ENCODE measurements at regions not wholly inside any gene's neighbourhood (a gene's known extent, or its start where the extent isn't known, plus 50 kb on each side); places are given as distances from the start of the nearest gene placed in this dataset.
"Not testable (repeated sequence)": the region's sequence is repeated elsewhere in the genome, so short reads cannot be mapped to it uniquely, and the experiment has no call there.

- TF ChIP-seq CTCF (conservative IDR thresholded peaks at IDR 0.05; ENCODE audit: low read depth, low read length) = no peak
Observed at GRCh38 chr12:28034271-28034670, 61.7 kb upstream of the PTHLH start.

GRCh38 chr12:28035500-28035899 is 63.0 kb upstream of the PTHLH start:
- Histone ChIP-seq H2AFZ (ENCODE audit: low read depth) (no peak overlapping the region), H3K79me2 (ENCODE audit: insufficient read depth, low read depth) (no peaks in the 10 kb centered on the region), H3K4me1 (ENCODE audit: low read depth, poor library complexity, severe bottlenecking) (no peaks in the 10 kb centered on the region), H3K4me2 (no peak overlapping the region), H4K20me1 (ENCODE audit: insufficient read depth) (no peaks in the 10 kb centered on the region), H3K27me3 (ENCODE audit: insufficient read depth, low read depth) (no peaks in the 10 kb centered on the region), H3K4me3 (IDR thresholded peaks at IDR 0.05; ENCODE audit: insufficient read depth, low read depth, low read length) (no peak overlapping the region), H3K27ac (no peak overlapping the region), H3K36me3 (ENCODE audit: insufficient read depth) (no peaks in the 10 kb centered on the region), H3K9ac (no peak overlapping the region)
- no peak for TF ChIP-seq CTCF (conservative IDR thresholded peaks at IDR 0.05; ENCODE audit: low read depth, low read length)

More at GRCh38 chr12:28034271-28034670, 61.7 kb upstream of the PTHLH start:
- Histone ChIP-seq H4K20me1 (ENCODE audit: insufficient read depth) (no peaks in the 10 kb centered on the region), H3K4me2 (no peak overlapping the region), H3K27me3 (ENCODE audit: insufficient read depth, low read depth) (no peaks in the 10 kb centered on the region), H3K79me2 (ENCODE audit: insufficient read depth, low read depth) (no peaks in the 10 kb centered on the region), H3K27ac (no peak overlapping the region), H3K36me3 (ENCODE audit: insufficient read depth) (no peaks in the 10 kb centered on the region), H3K9ac (no peak overlapping the region), H2AFZ (ENCODE audit: low read depth) (no peak overlapping the region), H3K4me1 (ENCODE audit: low read depth, poor library complexity, severe bottlenecking) (no peaks in the 10 kb centered on the region), H3K4me3 (IDR thresholded peaks at IDR 0.05; ENCODE audit: insufficient read depth, low read depth, low read length) (no peak overlapping the region)

- no peak for TF ChIP-seq CTCF (conservative IDR thresholded peaks at IDR 0.05; ENCODE audit: low read depth, low read length)
- Histone ChIP-seq H3K4me2 (no peak overlapping the region), H3K27me3 (ENCODE audit: insufficient read depth, low read depth) (no peaks in the 10 kb centered on the region), H3K4me1 (ENCODE audit: low read depth, poor library complexity, severe bottlenecking) (no peaks in the 10 kb centered on the region), H3K27ac (no peak overlapping the region), H3K9ac (no peak overlapping the region), H2AFZ (ENCODE audit: low read depth) (no peak overlapping the region), H4K20me1 (ENCODE audit: insufficient read depth) (no peaks in the 10 kb centered on the region), H3K36me3 (ENCODE audit: insufficient read depth) (no peaks in the 10 kb centered on the region), H3K4me3 (IDR thresholded peaks at IDR 0.05; ENCODE audit: insufficient read depth, low read depth, low read length) (no peak overlapping the region), H3K79me2 (ENCODE audit: insufficient read depth, low read depth) (no peaks in the 10 kb centered on the region)
Observed at GRCh38 chr12:28036940-28037339, 64.4 kb upstream of the PTHLH start.

- no peaks in the 10 kb centered on the region for H3K4me1 ChIP-seq (ENCODE audit: low read depth, poor library complexity, severe bottlenecking)
- no peaks in the 10 kb centered on the region for H3K79me2 ChIP-seq (ENCODE audit: insufficient read depth, low read depth)
- no peak overlapping the region for H3K27ac ChIP-seq
- H3K4me2 ChIP-seq = no peak overlapping the region
- TF ChIP-seq CTCF (conservative IDR thresholded peaks at IDR 0.05; ENCODE audit: low read depth, low read length) = no peak
- no peaks in the 10 kb centered on the region for H3K27me3 ChIP-seq (ENCODE audit: insufficient read depth, low read depth)
- H3K36me3 ChIP-seq (ENCODE audit: insufficient read depth) = no peaks in the 10 kb centered on the region
- H3K4me3 ChIP-seq (IDR thresholded peaks at IDR 0.05; ENCODE audit: insufficient read depth, low read depth, low read length) = no peak overlapping the region
- no peak overlapping the region for H2AFZ ChIP-seq (ENCODE audit: low read depth)
- no peak overlapping the region for H3K9ac ChIP-seq
- no peaks in the 10 kb centered on the region for H4K20me1 ChIP-seq (ENCODE audit: insufficient read depth)
Observed at GRCh38 chr12:28040246-28040645, 67.7 kb upstream of the PTHLH start.

DNA sequence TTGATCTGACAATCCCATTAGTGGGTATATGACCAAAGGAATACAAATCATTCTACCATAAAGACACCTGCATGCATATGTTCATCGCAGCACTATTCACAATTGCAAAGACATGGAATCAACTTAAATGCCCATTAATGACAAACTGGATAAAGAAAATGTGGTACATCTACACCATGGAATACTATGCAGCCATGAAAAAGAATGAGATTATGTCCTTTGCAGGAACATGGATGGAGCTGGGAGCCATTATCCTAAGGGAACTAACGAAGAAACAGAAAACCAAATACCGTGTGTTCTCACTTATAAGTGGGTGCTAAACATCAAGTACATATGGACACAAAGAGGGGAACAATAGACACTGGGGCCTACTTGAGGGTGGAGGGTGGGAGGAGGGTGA is 74.1 kb upstream of the PTHLH start:
- not testable (repeated sequence) for H3K27ac ChIP-seq; H3K27me3 ChIP-seq (ENCODE audit: insufficient read depth, low read depth); H3K4me1 ChIP-seq (ENCODE audit: low read depth, poor library complexity, severe bottlenecking); H2AFZ ChIP-seq (ENCODE audit: low read depth); H3K79me2 ChIP-seq (ENCODE audit: insufficient read depth, low read depth); H3K36me3 ChIP-seq (ENCODE audit: insufficient read depth); H3K9ac ChIP-seq; H3K4me3 ChIP-seq (IDR thresholded peaks at IDR 0.05; ENCODE audit: insufficient read depth, low read depth, low read length); H3K4me2 ChIP-seq; H4K20me1 ChIP-seq (ENCODE audit: insufficient read depth)
